B cell (primary cell): ENCODE measurements at regions not wholly inside any gene's neighbourhood (a gene's known extent, or its start where the extent isn't known, plus 50 kb on each side); places are given as distances from the start of the nearest gene placed in this dataset.

ENCODE experiments used
- ATAC-seq: fragments of 200-7000 bp; cut with Tn5 transposase; one replicate; pipeline ENCODE4 v1.10.0; 2021; ENCODE audit warnings: low read depth, mild to moderate bottlenecking, moderate number of reproducible peaks, moderate library complexity
- CTCF ChIA-PET: fragments of 350-600 bp; sonication (Branson Sonifier 250); formaldehyde crosslinking; loops from one replicate; lab custom pipeline; 2021; ENCODE audit warnings: antibody characterized with exemption, inconsistent platforms; lab: Charles Lee
- POLR2A ChIA-PET: fragments of 350-600 bp; sonication (Branson Sonifier 250); formaldehyde crosslinking; loops from one replicate; lab custom pipeline; 2021; ENCODE audit warnings: antibody characterized with exemption; lab: Charles Lee
- DNase-seq: peaks from one replicate; pipeline ENCODE4 v3.0.0; 2013
- H2AFZ ChIP-seq: 2 replicates; pipeline ENCODE4 v1.6.1; 2012; ENCODE audit warnings: mild to moderate bottlenecking, low read depth, low read length; ENCODE audit not compliant: insufficient read depth, poor library complexity, severe bottlenecking
- H3K27ac ChIP-seq, 2 donors: 1 replicate in 1 of 2; 2 replicates in 1 of 2; pipeline ENCODE4 v1.5.1; 2012 to 2013; ENCODE audit warnings: low read length in 2 of 2, mild to moderate bottlenecking in 2 of 2, moderate library complexity in 1 of 2
- H3K27me3 ChIP-seq, 4 experiments: fragments of 200-600 bp in 1 of 4; sonication (generic) in 1 of 4; replicated peaks in 1 of 4; 1 replicate in 2 of 4; 2 replicates in 2 of 4; pipeline versions ENCODE4 v1.6.1 to v1.7.0; 2013 to 2016; ENCODE audit warnings: low read length in 3 of 4, mild to moderate bottlenecking in 2 of 4, mixed read lengths in 1 of 4, moderate library complexity in 1 of 4; ENCODE audit not compliant: insufficient read depth in 4 of 4, control insufficient read depth in 3 of 4; ENCODE audit errors: control extremely low read depth in 1 of 4
- H3K36me3 ChIP-seq, 2 experiments: replicated peaks in 1 of 2; 1 replicate in 1 of 2; 2 replicates in 1 of 2; pipeline versions ENCODE4 v1.6.1 to v1.7.1; 2013; ENCODE audit warnings: low read length in 1 of 2; ENCODE audit not compliant: insufficient read depth in 2 of 2, control insufficient read depth in 1 of 2; ENCODE audit errors: control extremely low read depth in 1 of 2, extremely low read depth in 1 of 2
- H3K4me1 ChIP-seq, 2 donors: fragments of 200-600 bp in 1 of 2; sonication (generic) in 1 of 2; 1 replicate in 1 of 2; 2 replicates in 1 of 2; pipeline versions ENCODE4 v1.5.1 to v1.6.1; 2013 to 2017; ENCODE audit warnings: low read length in 2 of 2; ENCODE audit not compliant: control insufficient read depth in 2 of 2, insufficient read depth in 2 of 2
- H3K4me2 ChIP-seq: replicated peaks from 2 replicates; pipeline ENCODE3; 2012; ENCODE audit warnings: mild to moderate bottlenecking, low read depth, low read length; ENCODE audit not compliant: poor library complexity, severe bottlenecking
- H3K4me3 ChIP-seq, 5 experiments: fragments of 200-600 bp in 1 of 5; sonication (generic) in 1 of 5; 1 replicate in 3 of 5; 2 replicates in 2 of 5; pipeline versions ENCODE4 v1.5.1 to v1.7.0; 2011 to 2016; ENCODE audit warnings: low read length in 4 of 5, mild to moderate bottlenecking in 4 of 5, low read depth in 2 of 5, control low read depth in 1 of 5, moderate library complexity in 1 of 5; ENCODE audit not compliant: insufficient read depth in 1 of 5; ENCODE audit errors: control extremely low read depth in 1 of 5, extremely low read depth in 1 of 5
- H3K79me2 ChIP-seq: fragments of 200-600 bp; sonication (generic); one replicate; pipeline ENCODE4 v1.6.0; 2016; ENCODE audit warnings: low read length; ENCODE audit not compliant: control insufficient read depth, insufficient read depth
- H3K9ac ChIP-seq: fragments of 200-600 bp; sonication (generic); 2 replicates; pipeline ENCODE4 v1.6.1; 2017; ENCODE audit warnings: mild to moderate bottlenecking, low read length, moderate library complexity
- H3K9me3 ChIP-seq, 3 donors: one replicate each; pipeline versions ENCODE4 v1.6.1 to v1.7.1; 2013; ENCODE audit warnings: low read length in 2 of 3; ENCODE audit not compliant: control insufficient read depth in 2 of 3, insufficient read depth in 1 of 3; ENCODE audit errors: control extremely low read depth in 1 of 3
- H4K20me1 ChIP-seq: 2 replicates; pipeline ENCODE4 v1.6.0; 2012; ENCODE audit warnings: mild to moderate bottlenecking, low read length; ENCODE audit not compliant: insufficient read depth, control insufficient read depth, poor library complexity, severe bottlenecking
- H3K27ac Mint-ChIP-seq: one replicate; pipeline ENCODE4 v1.8.0; 2021; ENCODE audit warnings: mixed read lengths
- H3K27me3 Mint-ChIP-seq: one replicate; pipeline ENCODE4 v1.8.0; 2021; ENCODE audit warnings: mixed read lengths
- H3K4me1 Mint-ChIP-seq: one replicate; pipeline ENCODE4 v1.8.0; 2021; ENCODE audit warnings: mixed read lengths
- H3K4me3 Mint-ChIP-seq: one replicate; pipeline ENCODE4 v1.8.0; 2021; ENCODE audit warnings: mixed read lengths
- H3K9me3 Mint-ChIP-seq: one replicate; pipeline ENCODE4 v1.8.0; 2022; ENCODE audit warnings: mixed read lengths; ENCODE audit not compliant: insufficient read depth
- EZH2 ChIP-seq: IDR thresholded peaks from 2 replicates; pipeline ENCODE4 v1.6.1; 2012; ENCODE audit warnings: borderline replicate concordance, low read depth, mild to moderate bottlenecking, moderate library complexity, low read length; ENCODE audit not compliant: insufficient read depth, poor library complexity, severe bottlenecking
- WGBS: methylation state at CpG from one replicate; pipeline ENCODE4 v1.1.5; 2013; ENCODE audit warnings: missing lambda C conversion rate; ENCODE audit not compliant: insufficient coverage; 5-methylcytosine and 5-hydroxymethylcytosine counted together
- intact Hi-C: fragments of 100-400 bp; cut with micrococcal nuclease; formaldehyde crosslinking; loops from one replicate; pipeline ENCODE4 v1.10.0; 2022
- TF ChIP-seq, protein P1 (sequence below): fragments of 200-600 bp; IDR thresholded peaks from one replicate; pipeline ENCODE4 v1.8.0; 2022; ENCODE audit warnings: antibody characterized with exemption, mild to moderate bottlenecking

GRCh38 chr4:57877047-57877458 lies 766.9 kb upstream of the IGFBP7 start:
- peaks cover 0 to 3% (median 0%) of the 10 kb centered on the region in 3 donors for H3K9me3 ChIP-seq
- no peaks in the 10 kb centered on the region for H4K20me1 ChIP-seq
- no peak for DNase-seq
- WGBS: 66% methylated on average over 3 of the region's 3 CpGs
- no peak overlapping the region for H3K4me3 Mint-ChIP-seq
- H3K27ac ChIP-seq: no peak overlapping the region
- H3K9ac ChIP-seq: no peak overlapping the region
- no peak overlapping the region for H2AFZ ChIP-seq
- TF ChIP-seq, protein P1, sequence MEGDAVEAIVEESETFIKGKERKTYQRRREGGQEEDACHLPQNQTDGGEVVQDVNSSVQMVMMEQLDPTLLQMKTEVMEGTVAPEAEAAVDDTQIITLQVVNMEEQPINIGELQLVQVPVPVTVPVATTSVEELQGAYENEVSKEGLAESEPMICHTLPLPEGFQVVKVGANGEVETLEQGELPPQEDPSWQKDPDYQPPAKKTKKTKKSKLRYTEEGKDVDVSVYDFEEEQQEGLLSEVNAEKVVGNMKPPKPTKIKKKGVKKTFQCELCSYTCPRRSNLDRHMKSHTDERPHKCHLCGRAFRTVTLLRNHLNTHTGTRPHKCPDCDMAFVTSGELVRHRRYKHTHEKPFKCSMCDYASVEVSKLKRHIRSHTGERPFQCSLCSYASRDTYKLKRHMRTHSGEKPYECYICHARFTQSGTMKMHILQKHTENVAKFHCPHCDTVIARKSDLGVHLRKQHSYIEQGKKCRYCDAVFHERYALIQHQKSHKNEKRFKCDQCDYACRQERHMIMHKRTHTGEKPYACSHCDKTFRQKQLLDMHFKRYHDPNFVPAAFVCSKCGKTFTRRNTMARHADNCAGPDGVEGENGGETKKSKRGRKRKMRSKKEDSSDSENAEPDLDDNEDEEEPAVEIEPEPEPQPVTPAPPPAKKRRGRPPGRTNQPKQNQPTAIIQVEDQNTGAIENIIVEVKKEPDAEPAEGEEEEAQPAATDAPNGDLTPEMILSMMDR: no peak
- TF ChIP-seq EZH2: no peak
- no peaks in the 10 kb centered on the region for H3K4me1 ChIP-seq
- intact Hi-C loops: no loop called here
- H3K79me2 ChIP-seq: no peaks in the 10 kb centered on the region
- H3K9me3 Mint-ChIP-seq: no peaks in the 10 kb centered on the region
- no peak overlapping the region for H3K4me2 ChIP-seq
- no peaks in the 10 kb centered on the region for H3K36me3 ChIP-seq
- ATAC-seq: no peak
- H3K4me1 Mint-ChIP-seq: no peaks in the 10 kb centered on the region
- H3K27me3 Mint-ChIP-seq: no peaks in the 10 kb centered on the region
- no peak overlapping the region for H3K4me3 ChIP-seq
- H3K27ac Mint-ChIP-seq: no peak overlapping the region
- CTCF ChIA-PET: no interaction called here
- no peaks in the 10 kb centered on the region for H3K27me3 ChIP-seq
- POLR2A ChIA-PET: no interaction called here

DNA sequence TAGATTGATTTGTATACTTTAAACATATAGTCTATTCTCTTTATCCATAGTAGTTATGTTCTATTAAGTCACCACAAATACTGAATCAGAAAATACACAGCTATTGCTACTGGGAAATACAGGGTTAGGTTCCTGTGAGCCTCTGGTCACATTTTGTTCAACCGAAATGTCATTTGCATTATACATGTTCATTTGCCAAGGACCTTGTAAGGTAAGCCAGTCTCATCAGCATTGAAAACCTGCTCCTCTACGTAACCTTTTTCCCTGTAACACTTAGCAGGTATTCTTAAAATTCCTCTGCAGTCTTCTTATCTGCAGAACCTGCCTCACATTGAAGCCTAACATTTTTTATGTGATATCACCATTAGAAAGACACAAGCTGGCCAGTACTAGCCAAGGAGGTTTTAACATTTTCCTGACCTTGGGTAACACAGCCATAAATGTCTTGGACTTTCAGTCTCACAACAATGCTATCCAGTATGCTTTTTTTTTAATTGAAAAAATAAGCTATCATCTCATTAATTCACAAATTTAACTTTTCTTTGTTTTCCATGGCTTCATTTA lies 765.7 kb upstream of the IGFBP7 start:
- H3K27ac Mint-ChIP-seq: no peak overlapping the region
- Histone ChIP-seq H3K27ac (no peak overlapping the region), H3K4me3 (no peak overlapping the region), H3K36me3 (no peaks in the 10 kb centered on the region), H2AFZ (no peak overlapping the region), H3K4me1 (no peaks in the 10 kb centered on the region), H3K4me2 (no peak overlapping the region), H3K79me2 (no peaks in the 10 kb centered on the region), H3K9me3 (peaks cover 0 to 3% (median 0%) of the 10 kb centered on the region in 3 donors), H3K27me3 (no peaks in the 10 kb centered on the region), H3K9ac (no peak overlapping the region), H4K20me1 (no peaks in the 10 kb centered on the region)
- CTCF ChIA-PET: no interaction called here
- no peaks in the 10 kb centered on the region for H3K9me3 Mint-ChIP-seq
- no peaks in the 10 kb centered on the region for H3K27me3 Mint-ChIP-seq
- DNase-seq (no peak), ATAC-seq (no peak)
- intact Hi-C loops: no loop called here
- WGBS: 85% methylated on average over 2 of the region's 2 CpGs
- TF ChIP-seq, protein P1: no peak
- TF ChIP-seq EZH2: no peak
- no peak overlapping the region for H3K4me3 Mint-ChIP-seq
- POLR2A ChIA-PET: no interaction called here
- no peaks in the 10 kb centered on the region for H3K4me1 Mint-ChIP-seq
